ENCODE measurements at regions not wholly inside any gene's neighbourhood (a gene's known extent, or its start where the extent isn't known, plus 50 kb on each side); places are given as distances from the start of the nearest gene placed in this dataset.

GRCh38 chr6:153634416-153634815, 404.6 kb upstream of the OPRM1 start:
- no peaks in the 10 kb centered on the region for H3K4me1 Mint-ChIP-seq (ENCODE audit: low read depth, unreplicated experiment)

GRCh38 chr6:153625089-153625488, 414.0 kb upstream of the OPRM1 start:
- Mint-ChIP-seq H3K27ac (ENCODE audit: unreplicated experiment) (no peak overlapping the region), H3K27me3 (ENCODE audit: unreplicated experiment) (no peaks in the 10 kb centered on the region), H3K36me3 (ENCODE audit: unreplicated experiment) (no peaks in the 10 kb centered on the region), H3K4me1 (ENCODE audit: low read depth, unreplicated experiment) (peaks cover 3% of the 10 kb centered on the region), H3K4me3 (ENCODE audit: unreplicated experiment) (no peak overlapping the region), H3K9me3 (ENCODE audit: unreplicated experiment) (no peaks in the 10 kb centered on the region)
- TF ChIP-seq CTCF (IDR thresholded peaks at IDR 0.05; ENCODE audit: partially characterized antibody, unreplicated experiment), result no peak
- DNase-seq, result no peak

More at GRCh38 chr6:153634416-153634815, 404.6 kb upstream of the OPRM1 start:
- Mint-ChIP-seq H3K9me3 (ENCODE audit: unreplicated experiment) (no peaks in the 10 kb centered on the region), H3K27ac (ENCODE audit: unreplicated experiment) (no peak overlapping the region), H3K4me3 (ENCODE audit: unreplicated experiment) (no peak overlapping the region), H3K36me3 (ENCODE audit: unreplicated experiment) (no peaks in the 10 kb centered on the region), H3K27me3 (ENCODE audit: unreplicated experiment) (no peaks in the 10 kb centered on the region)
- no peak for DNase-seq
- TF ChIP-seq CTCF (IDR thresholded peaks at IDR 0.05; ENCODE audit: partially characterized antibody, unreplicated experiment), result no peak

GRCh38 chr6:153624528-153624927, 414.5 kb upstream of the OPRM1 start:
- H3K9me3 Mint-ChIP-seq (ENCODE audit: unreplicated experiment), result no peaks in the 10 kb centered on the region
- no peak overlapping the region for H3K27ac Mint-ChIP-seq (ENCODE audit: unreplicated experiment)
- no peak overlapping the region for H3K4me3 Mint-ChIP-seq (ENCODE audit: unreplicated experiment)
- H3K4me1 Mint-ChIP-seq (ENCODE audit: low read depth, unreplicated experiment), result peaks cover 3% of the 10 kb centered on the region
- DNase-seq, result no peak
- no peaks in the 10 kb centered on the region for H3K27me3 Mint-ChIP-seq (ENCODE audit: unreplicated experiment)
- H3K36me3 Mint-ChIP-seq (ENCODE audit: unreplicated experiment), result no peaks in the 10 kb centered on the region
- no peak for TF ChIP-seq CTCF (IDR thresholded peaks at IDR 0.05; ENCODE audit: partially characterized antibody, unreplicated experiment)

GRCh38 chr6:153623496-153623895, 415.5 kb upstream of the OPRM1 start:
- TF ChIP-seq CTCF (IDR thresholded peaks at IDR 0.05; ENCODE audit: partially characterized antibody, unreplicated experiment), result no peak
- H3K27me3 Mint-ChIP-seq (ENCODE audit: unreplicated experiment), result no peaks in the 10 kb centered on the region
- no peak overlapping the region for H3K27ac Mint-ChIP-seq (ENCODE audit: unreplicated experiment)
- peaks cover 3% of the 10 kb centered on the region for H3K4me1 Mint-ChIP-seq (ENCODE audit: low read depth, unreplicated experiment)
- no peaks in the 10 kb centered on the region for H3K36me3 Mint-ChIP-seq (ENCODE audit: unreplicated experiment)
- H3K4me3 Mint-ChIP-seq (ENCODE audit: unreplicated experiment), result no peak overlapping the region
- H3K9me3 Mint-ChIP-seq (ENCODE audit: unreplicated experiment), result no peaks in the 10 kb centered on the region
- DNase-seq, result no peak

GRCh38 chr6:153621491-153621890, 417.5 kb upstream of the OPRM1 start:
- H3K9me3 Mint-ChIP-seq (ENCODE audit: unreplicated experiment), result no peaks in the 10 kb centered on the region
- H3K27me3 Mint-ChIP-seq (ENCODE audit: unreplicated experiment), result no peaks in the 10 kb centered on the region
- DNase-seq, result no peak
- H3K4me1 Mint-ChIP-seq (ENCODE audit: low read depth, unreplicated experiment), result peaks cover 3% of the 10 kb centered on the region
- TF ChIP-seq CTCF (IDR thresholded peaks at IDR 0.05; ENCODE audit: partially characterized antibody, unreplicated experiment), result no peak
- no peak overlapping the region for H3K4me3 Mint-ChIP-seq (ENCODE audit: unreplicated experiment)
- H3K36me3 Mint-ChIP-seq (ENCODE audit: unreplicated experiment), result no peaks in the 10 kb centered on the region
- no peak overlapping the region for H3K27ac Mint-ChIP-seq (ENCODE audit: unreplicated experiment)
